GM12878 (cell line): ENCODE measurements at regions not wholly inside any gene's neighbourhood (a gene's known extent, or its start where the extent isn't known, plus 50 kb on each side); places are given as distances from the start of the nearest gene placed in this dataset.

ENCODE experiments used
- ATAC-seq: fragments of 200-7000 bp; cut with Tn5 transposase; 3 replicates; pipeline ENCODE4 v1.9.1; 2020; ENCODE audit warnings: mild to moderate bottlenecking, moderate library complexity
- BruUV-seq: library from RNA; stranded (reverse); fragments of 400-500 nt; replicated peaks from 2 replicates; lab custom pipeline; 2021; lab: Mats Ljungman, UMichigan
- CTCF ChIA-PET: fragments of 300-600 bp; sonication (Branson Sonifier 250); formaldehyde crosslinking; extraction: SDS; loops from one replicate; lab custom pipeline; 2021; ENCODE audit warnings: inconsistent platforms; lab: Yijun Ruan, JAX
- POLR2A ChIA-PET: fragments of 350-600 bp; formaldehyde crosslinking; extraction: SDS; loops from one replicate; lab custom pipeline; 2021; ENCODE audit warnings: inconsistent platforms; lab: Charles Lee
- RAD21 ChIA-PET: fragments of 300-600 bp; sonication (Branson Sonifier 250); formaldehyde crosslinking; loops from one replicate; lab custom pipeline; 2023; ENCODE audit warnings: antibody characterized with exemption; ENCODE audit not compliant: unreplicated experiment; lab: Charles Lee
- SMC1A ChIA-PET: fragments of 300-600 bp; sonication (Branson Sonifier 250); formaldehyde crosslinking; loops from one replicate; lab custom pipeline; 2023; ENCODE audit not compliant: unreplicated experiment, uncharacterized antibody; lab: Charles Lee
- DNase-seq: peaks from one replicate; pipeline ENCODE4 v3.0.0-alpha.2; 2011; ENCODE audit warnings: low read depth, low spot score
- FAIRE-seq: peaks from 3 replicates; lab custom pipeline; 2011; peaks lifted over from hg19 to GRCh38; lab: Jason Lieb, UNC
- H2AFZ ChIP-seq: 2 replicates; pipeline ENCODE4 v1.6.0; 2011; ENCODE audit warnings: low read depth, low read length, control low read depth; ENCODE audit not compliant: control insufficient read depth
- H3K27ac ChIP-seq: 2 replicates; pipeline ENCODE4 v1.5.1; 2011; ENCODE audit warnings: control low read depth; ENCODE audit not compliant: control insufficient read depth, insufficient read depth
- H3K27me3 ChIP-seq, 2 experiments: replicated peaks in 1 of 2; 2 replicates each; pipeline versions ENCODE4 v1.6.0 to v1.6.1; 2011; ENCODE audit warnings: low read length in 1 of 2; ENCODE audit not compliant: control insufficient read depth in 2 of 2, insufficient read depth in 2 of 2
- H3K36me3 ChIP-seq, 2 experiments: 2 replicates each; pipeline ENCODE4 v1.5.1; 2011; ENCODE audit warnings: low read length in 1 of 2; ENCODE audit not compliant: control insufficient read depth in 2 of 2, insufficient read depth in 2 of 2
- H3K4me1 ChIP-seq: 2 replicates; pipeline ENCODE4 v1.6.1; 2011; ENCODE audit warnings: mild to moderate bottlenecking, low read length, moderate library complexity, mixed read lengths; ENCODE audit not compliant: control insufficient read depth, insufficient read depth
- H3K4me2 ChIP-seq: 2 replicates; pipeline ENCODE4 v1.6.0; 2011; ENCODE audit warnings: control low read depth; ENCODE audit not compliant: control insufficient read depth, insufficient read depth
- H3K4me3 ChIP-seq: fragments of 200-600 bp; sonication (generic); 2 replicates; pipeline ENCODE4 v1.5.1; 2016
- H3K79me2 ChIP-seq: 2 replicates; pipeline ENCODE4 v1.6.0; 2011; ENCODE audit warnings: low read length; ENCODE audit not compliant: control insufficient read depth, insufficient read depth
- H3K9ac ChIP-seq: 2 replicates; pipeline ENCODE4 v1.8.0; 2011; ENCODE audit warnings: low read length, control low read depth, mixed read lengths; ENCODE audit not compliant: control insufficient read depth, insufficient read depth
- H3K9me3 ChIP-seq: replicated peaks from 3 replicates; pipeline ENCODE4 v1.5.1; 2011; ENCODE audit warnings: mild to moderate bottlenecking, low read length; ENCODE audit not compliant: control insufficient read depth, insufficient read depth
- H4K20me1 ChIP-seq: 2 replicates; pipeline ENCODE4 v1.6.0; 2011; ENCODE audit not compliant: control insufficient read depth, insufficient read depth
- ATF2 ChIP-seq: IDR thresholded peaks from 2 replicates; pipeline ENCODE4 v1.6.1; 2012; ENCODE audit warnings: low read length, inconsistent platforms
- BHLHE40 ChIP-seq, 2 experiments: fragments of 450-650 bp in 1 of 2; IDR thresholded peaks; 2 replicates each; pipeline ENCODE4 v1.6.1; 2011 to 2017; ENCODE audit warnings: low read depth in 2 of 2, borderline replicate concordance in 1 of 2, improper control_type of control experiment in 1 of 2, low read length in 1 of 2, mild to moderate bottlenecking in 1 of 2
- E2F4 ChIP-seq: IDR thresholded peaks from 2 replicates; pipeline ENCODE4 v1.6.1; 2012; ENCODE audit warnings: low read depth, low read length, improper control_type of control experiment
- E4F1 ChIP-seq: fragments of 450-650 bp; IDR thresholded peaks from 2 replicates; pipeline ENCODE4 v1.6.1; 2018; ENCODE audit warnings: borderline replicate concordance, mild to moderate bottlenecking; ENCODE audit not compliant: partially characterized antibody
- JUNB ChIP-seq: IDR thresholded peaks from 2 replicates; pipeline ENCODE4 v1.6.1; 2016; ENCODE audit warnings: antibody characterized with exemption, mild to moderate bottlenecking
- MTA2 ChIP-seq: fragments of 450-650 bp; IDR thresholded peaks from 2 replicates; pipeline ENCODE4 v1.6.1; 2016; ENCODE audit warnings: low read depth, mild to moderate bottlenecking, moderate library complexity
- PBX3 ChIP-seq: IDR thresholded peaks from 2 replicates; pipeline ENCODE4 v1.6.1; 2011; ENCODE audit warnings: mild to moderate bottlenecking, low read depth, low read length, moderate library complexity; ENCODE audit not compliant: insufficient replicate concordance
- ZBED1 ChIP-seq: IDR thresholded peaks from 2 replicates; pipeline ENCODE4 v1.6.1; 2016; ENCODE audit warnings: borderline replicate concordance
- ZBTB40 ChIP-seq: fragments of 450-650 bp; IDR thresholded peaks from 2 replicates; pipeline ENCODE4 v1.6.1; 2016; ENCODE audit warnings: mild to moderate bottlenecking, moderate library complexity, borderline replicate concordance
- ZNF24 ChIP-seq: fragments of 450-650 bp; IDR thresholded peaks from 2 replicates; pipeline ENCODE4 v1.6.1; 2017; ENCODE audit warnings: antibody characterized with exemption, mild to moderate bottlenecking
- WGBS: methylation state at CpG from one replicate; pipeline ENCODE4 v1.1.6; 2016; ENCODE audit warnings: low lambda C conversion rate; ENCODE audit not compliant: insufficient replicate concordance, insufficient coverage; ENCODE audit errors: missing lambda C conversion rate; 5-methylcytosine and 5-hydroxymethylcytosine counted together
- in situ Hi-C: fragments of 300-500 bp; cut with MboI; formaldehyde crosslinking; loops from 9 replicates; pipeline ENCODE4 v1.14.3; 2018; ENCODE audit warnings: mixed read lengths
- intact Hi-C: fragments of 100-400 bp; cut with micrococcal nuclease; formaldehyde crosslinking; loops from one replicate; pipeline ENCODE4 v1.14.2; 2022; ENCODE audit not compliant: unreplicated experiment

- TF ChIP-seq ZBTB40 (no peak), MTA2 (no peak)
Observed at GRCh38 chr12:75701859-75702258, 190.4 kb upstream of the KRR1 start (continued).

- Histone ChIP-seq H2AFZ (no peak overlapping the region), H3K4me3 (no peak overlapping the region), H3K36me3 (no peaks in the 10 kb centered on the region), H3K79me2 (no peaks in the 10 kb centered on the region), H3K9ac (no peak overlapping the region), H3K9me3 (no peaks in the 10 kb centered on the region), H3K27me3 (no peaks in the 10 kb centered on the region), H4K20me1 (no peaks in the 10 kb centered on the region), H3K27ac (no peak overlapping the region), H3K4me2 (no peak overlapping the region), H3K4me1 (no peaks in the 10 kb centered on the region)
- intact Hi-C loops: no loop called here
- DNase-seq (no peak), FAIRE-seq (no peak), ATAC-seq (no peak)
- ChIA-PET POLR2A (no interaction called here), RAD21 (no interaction called here), SMC1A (interaction anchor here (0.7 to 1.2 kb wide), 3 partner anchors 13 to 33 kb away, joined by 3 read pairs; no protein-coding TSS in a partner anchor), CTCF (interaction anchor here (0.7 kb wide), 1 partner anchor 34 kb away, joined by 3 read pairs; no protein-coding TSS in a partner anchor)
- WGBS: 67% methylated on average over 7 of the region's 7 CpGs
- in situ Hi-C loops: no loop called here
- BruUV-seq: no TSS peak
- TF ChIP-seq JUNB: no peak
- TF ChIP-seq BHLHE40 (IDR thresholded peaks at IDR 0.05; ENCODE audit: borderline replicate concordance in 1 of 2, low read depth in 2 of 2, low read length in 1 of 2): no peak
- TF ChIP-seq PBX3: no peak
- no peak for TF ChIP-seq ATF2
- no peak for TF ChIP-seq ZNF24
- no peak for TF ChIP-seq E2F4
- no peak for TF ChIP-seq E4F1
- TF ChIP-seq ZBED1: no peak
Observed at GRCh38 chr12:75699728-75700496, 188.5 kb upstream of the KRR1 start.
